Thoracic aorta (tissue), 2 donors: ENCODE measurements at regions not wholly inside any gene's neighbourhood (a gene's known extent, or its start where the extent isn't known, plus 50 kb on each side); places are given as distances from the start of the nearest gene placed in this dataset.

ENCODE experiments used
- ATAC-seq: fragments of 150-250 bp; one replicate; pipeline ENCODE4 v1.8.0; 2017; ENCODE audit warnings: low read depth; ENCODE audit not compliant: insufficient number of reproducible peaks, low FRiP score
- DNase-seq: peaks from one replicate; pipeline ENCODE4 v3.0.0-alpha.2; 2020; ENCODE audit warnings: low spot score
- H3K27ac ChIP-seq, 2 donors: fragments of 200-600 bp; sonication (generic); 1 replicate in 1 of 2; 2 replicates in 1 of 2; pipeline ENCODE4 v1.5.1; 2016; ENCODE audit warnings: mild to moderate bottlenecking in 2 of 2, moderate library complexity in 2 of 2
- H3K27me3 ChIP-seq: fragments of 200-600 bp; sonication (generic); replicated peaks from 2 replicates; pipeline ENCODE4 v1.6.0; 2016; ENCODE audit warnings: mild to moderate bottlenecking; ENCODE audit not compliant: insufficient read depth
- H3K36me3 ChIP-seq: fragments of 200-600 bp; sonication (generic); one replicate; pipeline ENCODE4 v1.5.1; 2016
- H3K4me1 ChIP-seq, 2 donors: fragments of 200-600 bp; sonication (generic); 1 replicate in 1 of 2; 2 replicates in 1 of 2; pipeline versions ENCODE4 v1.5.1 to v1.6.0; 2016; ENCODE audit warnings: low read depth in 2 of 2, mild to moderate bottlenecking in 1 of 2; ENCODE audit not compliant: control insufficient read depth in 1 of 2
- H3K4me3 ChIP-seq: fragments of 200-600 bp; sonication (generic); 2 replicates; pipeline ENCODE4 v1.5.1; 2016; ENCODE audit warnings: mild to moderate bottlenecking
- H3K9me3 ChIP-seq: fragments of 200-600 bp; sonication (generic); 2 replicates; pipeline ENCODE4 v1.5.1; 2016
- TF ChIP-seq, protein P1 (sequence below): fragments of 200-600 bp; sonication (generic); IDR thresholded peaks from one replicate; pipeline ENCODE4 v1.5.1; 2019; ENCODE audit warnings: antibody characterized with exemption

DNA sequence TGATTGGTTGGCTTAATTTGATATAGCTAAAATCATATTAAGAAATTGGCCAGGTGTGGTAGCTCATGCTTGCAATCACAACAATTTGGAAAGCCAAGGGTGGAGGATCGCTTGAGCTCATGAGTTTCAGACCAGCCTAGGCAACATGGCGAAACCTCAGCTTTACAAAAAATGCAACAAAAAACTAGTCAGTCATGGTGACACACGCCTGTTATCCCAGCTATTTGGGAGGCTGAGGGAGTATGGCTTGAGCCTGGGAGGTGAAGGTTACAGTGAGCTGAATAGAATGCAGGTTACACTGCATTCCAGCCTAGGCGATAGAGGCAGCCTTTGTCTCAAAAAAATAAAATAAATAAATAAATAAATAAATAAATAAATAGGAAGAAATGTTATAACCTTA lies 1579.6 kb upstream of the SLC10A2 start:
- H3K36me3 ChIP-seq = no peaks in the 10 kb centered on the region
- no peaks in the 10 kb centered on the region for H3K27me3 ChIP-seq
- H3K4me3 ChIP-seq = no peak overlapping the region
- H3K27ac ChIP-seq = no peak overlapping the region
- TF ChIP-seq, protein P1, sequence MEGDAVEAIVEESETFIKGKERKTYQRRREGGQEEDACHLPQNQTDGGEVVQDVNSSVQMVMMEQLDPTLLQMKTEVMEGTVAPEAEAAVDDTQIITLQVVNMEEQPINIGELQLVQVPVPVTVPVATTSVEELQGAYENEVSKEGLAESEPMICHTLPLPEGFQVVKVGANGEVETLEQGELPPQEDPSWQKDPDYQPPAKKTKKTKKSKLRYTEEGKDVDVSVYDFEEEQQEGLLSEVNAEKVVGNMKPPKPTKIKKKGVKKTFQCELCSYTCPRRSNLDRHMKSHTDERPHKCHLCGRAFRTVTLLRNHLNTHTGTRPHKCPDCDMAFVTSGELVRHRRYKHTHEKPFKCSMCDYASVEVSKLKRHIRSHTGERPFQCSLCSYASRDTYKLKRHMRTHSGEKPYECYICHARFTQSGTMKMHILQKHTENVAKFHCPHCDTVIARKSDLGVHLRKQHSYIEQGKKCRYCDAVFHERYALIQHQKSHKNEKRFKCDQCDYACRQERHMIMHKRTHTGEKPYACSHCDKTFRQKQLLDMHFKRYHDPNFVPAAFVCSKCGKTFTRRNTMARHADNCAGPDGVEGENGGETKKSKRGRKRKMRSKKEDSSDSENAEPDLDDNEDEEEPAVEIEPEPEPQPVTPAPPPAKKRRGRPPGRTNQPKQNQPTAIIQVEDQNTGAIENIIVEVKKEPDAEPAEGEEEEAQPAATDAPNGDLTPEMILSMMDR = no peak
- no peaks in the 10 kb centered on the region for H3K9me3 ChIP-seq
- DNase-seq (no peak), ATAC-seq (no peak)
- no peaks in the 10 kb centered on the region for H3K4me1 ChIP-seq

DNA sequence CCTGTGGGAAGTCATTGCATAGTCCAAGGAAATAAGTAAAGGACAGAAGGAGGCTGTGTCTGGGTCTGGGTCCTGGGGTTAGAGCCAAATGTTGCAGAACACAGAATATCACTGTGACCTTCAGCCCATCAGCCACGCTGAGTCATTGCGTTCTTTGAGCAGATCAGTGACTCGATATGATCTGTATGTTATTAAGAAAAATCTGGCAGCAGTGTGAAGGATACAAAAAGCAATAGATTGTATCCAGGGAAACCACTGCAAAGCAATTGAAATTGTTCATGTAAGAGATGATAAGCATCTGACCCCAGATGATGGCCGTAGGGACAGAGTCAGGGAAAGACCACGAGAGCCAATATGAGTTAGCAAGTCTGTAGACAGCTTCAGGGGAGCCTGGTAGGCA lies 1575.1 kb upstream of the SLC10A2 start:
- TF ChIP-seq, protein P1 = no peak
- ATAC-seq (no peak), DNase-seq (no peak)
- H3K4me1 ChIP-seq = no peaks in the 10 kb centered on the region
- H3K27ac ChIP-seq = no peak overlapping the region
- no peaks in the 10 kb centered on the region for H3K9me3 ChIP-seq
- no peaks in the 10 kb centered on the region for H3K36me3 ChIP-seq
- no peaks in the 10 kb centered on the region for H3K27me3 ChIP-seq
- no peak overlapping the region for H3K4me3 ChIP-seq

- no peaks in the 10 kb centered on the region for H3K27me3 ChIP-seq
- H3K27ac ChIP-seq = no peak overlapping the region
- H3K36me3 ChIP-seq = no peaks in the 10 kb centered on the region
- H3K4me1 ChIP-seq = no peaks in the 10 kb centered on the region
- ATAC-seq (no peak), DNase-seq (no peak)
- H3K9me3 ChIP-seq = no peaks in the 10 kb centered on the region
- TF ChIP-seq, protein P1 = no peak
- H3K4me3 ChIP-seq = no peak overlapping the region
These were observed 1569.7 kb upstream of the SLC10A2 start for GRCh38 chr13:104635879-104636278.

- TF ChIP-seq, protein P1 = no peak
- no peaks in the 10 kb centered on the region for H3K36me3 ChIP-seq
- ATAC-seq = no peak
- H3K4me1 ChIP-seq = no peaks in the 10 kb centered on the region
- H3K4me3 ChIP-seq = no peak overlapping the region
- H3K27me3 ChIP-seq = no peaks in the 10 kb centered on the region
- no peak overlapping the region for H3K27ac ChIP-seq
- H3K9me3 ChIP-seq = no peaks in the 10 kb centered on the region
- DNase-seq = no peak
These were observed 1567.8 kb upstream of the SLC10A2 start for GRCh38 chr13:104634016-104634415.

GRCh38 chr13:104632736-104633135 lies 1566.5 kb upstream of the SLC10A2 start:
- H3K4me3 ChIP-seq = no peak overlapping the region
- ATAC-seq = no peak
- TF ChIP-seq, protein P1 = no peak
- H3K9me3 ChIP-seq = no peaks in the 10 kb centered on the region
- H3K27me3 ChIP-seq = no peaks in the 10 kb centered on the region
- DNase-seq = no peak
- H3K27ac ChIP-seq = no peak overlapping the region
- H3K4me1 ChIP-seq = no peaks in the 10 kb centered on the region
- H3K36me3 ChIP-seq = no peaks in the 10 kb centered on the region
